HG03442 (cell line): ENCODE measurements at regions not wholly inside any gene's neighbourhood (a gene's known extent, or its start where the extent isn't known, plus 50 kb on each side); places are given as distances from the start of the nearest gene placed in this dataset.
A peak's percentile ranks its signal among the peaks of the same experiment; 100 is the strongest.

Experiments used
- ATAC-seq: cut with Tn5 transposase; IDR thresholded peaks from one replicate; pipeline ENCODE4 v1.9.1; 2021; ENCODE audit warnings: mild to moderate bottlenecking, moderate library complexity; ENCODE audit not compliant: unreplicated experiment

- no peak for ATAC-seq
Observed at GRCh38 chr9:7899753-7900152, 100.2 kb upstream of the DMAC1 start.

DNA sequence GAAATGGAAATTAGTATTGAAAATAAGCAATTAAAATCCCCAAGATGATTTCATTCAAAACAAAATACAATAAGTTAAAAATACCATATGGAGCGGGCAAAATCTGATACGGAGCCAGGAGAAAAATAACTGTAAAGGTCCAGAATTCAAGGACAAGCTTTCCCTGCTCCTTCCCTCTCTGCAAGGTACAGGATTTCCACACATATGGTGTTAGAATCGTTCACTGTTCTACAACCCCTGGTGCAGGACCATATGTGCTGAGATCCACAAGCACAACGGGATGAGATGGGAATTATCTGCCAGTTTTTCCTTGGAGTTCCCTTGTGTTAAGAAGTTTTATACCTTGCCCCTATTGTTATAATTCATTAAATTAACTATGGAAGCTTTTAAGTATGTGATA is 94.7 kb upstream of the DMAC1 start:
- ATAC-seq = no peak

- no peak for ATAC-seq
Observed at GRCh38 chr9:7892975-7893374, 93.4 kb upstream of the DMAC1 start.

DNA sequence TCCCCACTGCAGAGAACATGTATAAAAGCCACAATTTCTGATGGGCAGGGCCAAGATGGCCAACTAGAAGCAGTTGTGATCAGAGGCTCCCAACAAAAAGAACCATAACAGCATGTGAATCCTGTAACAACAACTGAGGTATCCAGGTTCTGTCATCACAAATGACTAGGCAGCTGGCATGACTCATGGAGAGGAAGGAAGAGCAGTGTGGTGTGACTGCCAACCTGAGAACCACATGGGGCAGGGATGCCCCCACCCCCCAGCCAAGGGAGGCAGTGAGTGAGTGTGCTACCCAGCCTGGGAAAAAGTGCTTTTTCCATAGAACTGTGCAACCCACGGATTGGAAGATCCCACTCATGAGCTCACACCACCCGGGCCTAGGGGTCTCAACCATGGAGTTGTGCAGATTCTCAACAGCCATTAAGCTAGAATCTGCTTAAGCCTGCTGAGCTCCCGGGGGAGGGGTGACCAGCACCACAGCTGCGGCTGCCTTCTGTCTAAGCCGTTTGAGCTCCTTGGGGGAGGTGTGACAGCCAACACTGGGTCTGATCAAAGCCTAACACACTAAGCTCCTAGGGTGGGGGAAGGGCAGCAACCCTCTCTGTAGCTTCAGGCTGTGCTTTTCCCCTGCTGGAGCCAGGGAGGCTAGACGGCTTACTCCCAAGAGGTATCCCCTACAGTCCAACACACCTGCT is 80.1 kb upstream of the DMAC1 start:
- ATAC-seq = peak; percentile 60

DNA sequence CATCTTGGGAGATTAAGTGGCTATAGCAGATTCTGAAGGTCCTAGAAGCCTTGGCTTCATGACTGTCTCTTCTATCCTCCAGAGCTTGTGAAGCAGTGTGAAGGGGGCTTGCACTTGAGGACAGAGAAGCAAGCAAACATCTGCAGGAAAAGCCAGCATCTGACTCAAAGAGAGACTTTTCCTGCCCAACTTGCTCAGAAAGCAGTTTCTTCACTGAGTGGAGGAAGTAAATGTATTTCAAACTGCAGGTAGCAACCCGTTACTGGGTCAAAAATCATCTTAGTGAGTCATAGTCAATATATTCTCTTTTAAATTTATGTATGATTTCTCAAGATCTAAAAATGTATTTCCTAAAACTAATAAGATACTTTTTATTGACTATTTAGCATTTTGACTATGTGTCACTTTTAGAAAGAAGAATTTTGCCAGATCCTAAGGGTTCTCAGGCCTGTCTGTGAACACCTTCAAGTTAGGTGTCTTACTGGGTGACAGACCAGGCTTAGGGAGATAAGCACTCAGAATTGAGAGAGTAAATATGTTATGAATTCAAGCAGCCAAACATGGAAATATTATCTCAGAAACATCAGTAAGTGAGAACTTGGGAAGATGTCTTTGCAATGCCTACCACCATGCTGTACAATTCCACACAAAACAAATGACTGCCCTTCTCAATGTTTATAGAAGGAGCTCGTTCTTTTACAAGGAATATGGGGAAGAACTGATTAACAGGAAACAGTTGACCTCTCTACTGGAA is 72.6 kb upstream of the DMAC1 start:
- ATAC-seq = no peak

GRCh38 chr9:7869340-7869739 is 69.8 kb upstream of the DMAC1 start:
- ATAC-seq = no peak

DNA sequence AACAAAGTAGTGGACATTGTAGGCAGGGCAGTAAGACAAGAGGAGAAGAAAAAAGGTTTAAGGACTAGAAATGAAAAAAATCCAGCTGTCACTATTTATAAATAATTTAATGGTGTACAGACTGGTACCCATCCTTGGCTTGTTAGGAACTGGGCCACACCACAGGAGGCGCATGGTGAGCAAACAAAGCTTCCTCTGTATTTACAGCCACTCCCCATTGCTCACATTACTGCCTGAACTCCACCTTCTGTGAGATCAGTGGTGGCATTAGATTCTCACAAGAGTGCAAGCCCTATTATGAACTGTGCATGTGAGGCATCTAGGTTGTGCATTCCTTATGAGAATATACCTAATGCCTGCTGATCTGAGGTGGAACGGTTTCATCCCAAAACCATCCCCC is 62.6 kb upstream of the DMAC1 start:
- no peak for ATAC-seq

GRCh38 chr9:7861086-7861485 is 61.5 kb upstream of the DMAC1 start:
- no peak for ATAC-seq

GRCh38 chr9:7860335-7860709 is 60.7 kb upstream of the DMAC1 start:
- no peak for ATAC-seq

GRCh38 chr9:7859701-7860334 is 60.2 kb upstream of the DMAC1 start:
- no peak for ATAC-seq

GRCh38 chr9:7858166-7858565 is 58.6 kb upstream of the DMAC1 start:
- ATAC-seq = no peak

- no peak for ATAC-seq
Observed at GRCh38 chr9:7854763-7855162, 55.2 kb upstream of the DMAC1 start.
